HepG2 (cell line): ENCODE measurements at regions not wholly inside any gene's neighbourhood (a gene's known extent, or its start where the extent isn't known, plus 50 kb on each side); places are given as distances from the start of the nearest gene placed in this dataset.

ENCODE experiments used
- ATAC-seq: fragments of 200-7000 bp; cut with Tn5 transposase; 3 replicates; pipeline ENCODE4 v1.9.1; 2020; ENCODE audit warnings: mild to moderate bottlenecking, moderate library complexity
- BruUV-seq: library from RNA; stranded (reverse); fragments of 400-500 nt; replicated peaks from 2 replicates; lab custom pipeline; 2021; lab: Mats Ljungman, UMichigan
- CTCF ChIA-PET: fragments of 300-600 bp; formaldehyde crosslinking; extraction: SDS; loops from one replicate; lab custom pipeline; 2021; ENCODE audit warnings: low total read pairs, inconsistent platforms, low intra/inter-chr PET ratio; lab: Yijun Ruan, JAX
- POLR2A ChIA-PET: fragments of 350-600 bp; sonication (Branson Sonifier 250); formaldehyde crosslinking; loops from one replicate; lab custom pipeline; 2020; ENCODE audit warnings: antibody characterized with exemption, inconsistent platforms; lab: Yijun Ruan, JAX
- DNase-seq: peaks from one replicate; pipeline ENCODE4 v3.0.0-alpha.2; 2015; ENCODE audit warnings: low spot score
- FAIRE-seq: peaks from 3 replicates; lab custom pipeline; 2011; peaks lifted over from hg19 to GRCh38; lab: Jason Lieb, UNC
- H2AFZ ChIP-seq: one replicate; pipeline ENCODE4 v1.6.1; 2011; ENCODE audit warnings: low read length, inconsistent platforms
- H3K27ac ChIP-seq: fragments of 300-600 bp; 3 replicates; pipeline ENCODE4 v1.8.0; 2011; ENCODE audit warnings: mixed run types, mild to moderate bottlenecking, mixed read lengths, low read length, inconsistent platforms; ENCODE audit not compliant: insufficient read depth; ENCODE audit errors: extremely low read length
- H3K27me3 ChIP-seq, 2 experiments: fragments of 200-600 bp in 1 of 2; 2 replicates in 1 of 2; 3 replicates in 1 of 2; pipeline versions ENCODE4 v1.6.0 to v1.8.0; 2011; ENCODE audit warnings: low read length in 2 of 2, mild to moderate bottlenecking in 2 of 2, moderate library complexity in 2 of 2, inconsistent platforms in 1 of 2; ENCODE audit not compliant: insufficient read depth in 2 of 2, control insufficient read depth in 1 of 2
- H3K36me3 ChIP-seq, 2 experiments: fragments of 200-600 bp in 1 of 2; replicated peaks in 1 of 2; 2 replicates in 1 of 2; 3 replicates in 1 of 2; pipeline versions ENCODE4 v1.5.1 to v1.8.0; 2011; ENCODE audit warnings: low read length in 2 of 2, inconsistent platforms in 1 of 2; ENCODE audit not compliant: insufficient read depth in 2 of 2, control insufficient read depth in 1 of 2
- H3K4me1 ChIP-seq: 2 replicates; pipeline ENCODE4 v1.5.1; 2012; ENCODE audit warnings: low read length, inconsistent platforms; ENCODE audit not compliant: insufficient read depth
- H3K4me2 ChIP-seq: 2 replicates; pipeline ENCODE4 v1.6.0; 2011; ENCODE audit warnings: low read depth, low read length, inconsistent platforms
- H3K4me3 ChIP-seq, 3 experiments: fragments of 200-600 bp in 1 of 3; sonication (generic), shearing (Covaris generic) in 1 of 3; replicated peaks in 1 of 3; 2 replicates each; pipeline ENCODE4 v1.5.1; 2011 to 2016; ENCODE audit warnings: low read length in 3 of 3, inconsistent platforms in 2 of 3, low read depth in 2 of 3, mild to moderate bottlenecking in 2 of 3, control low read depth in 1 of 3, mixed read lengths in 1 of 3; ENCODE audit not compliant: insufficient read depth in 1 of 3
- H3K79me2 ChIP-seq: one replicate; pipeline ENCODE4 v1.6.1; 2011; ENCODE audit warnings: low read length, inconsistent platforms; ENCODE audit not compliant: insufficient read depth
- H3K9ac ChIP-seq: 2 replicates; pipeline ENCODE4 v1.6.0; 2011; ENCODE audit warnings: mild to moderate bottlenecking, low read depth, low read length, inconsistent platforms; ENCODE audit not compliant: insufficient read depth
- H3K9me3 ChIP-seq: 2 replicates; pipeline ENCODE4 v1.5.1; 2012; ENCODE audit warnings: mild to moderate bottlenecking, low read length
- H4K20me1 ChIP-seq: 2 replicates; pipeline ENCODE4 v1.6.0; 2011; ENCODE audit warnings: inconsistent platforms, mild to moderate bottlenecking, low read length, moderate library complexity; ENCODE audit not compliant: insufficient read depth
- AHDC1 ChIP-seq: sonication (generic); formaldehyde crosslinking; IDR thresholded peaks from 2 replicates; pipeline ENCODE4 v1.5.1; 2020; ENCODE audit warnings: mild to moderate bottlenecking, missing genetic modification reagents, borderline replicate concordance
- ARID2 ChIP-seq: sonication (generic); formaldehyde crosslinking; IDR thresholded peaks from 2 replicates; pipeline ENCODE4 v1.8.1; 2022; ENCODE audit warnings: mild to moderate bottlenecking, missing genetic modification reagents, borderline replicate concordance
- ATAD3A ChIP-seq: sonication (generic); formaldehyde crosslinking; IDR thresholded peaks from 2 replicates; pipeline ENCODE4 v1.4.0; 2020; ENCODE audit warnings: missing genetic modification reagents
- IRX3 ChIP-seq: sonication (generic); formaldehyde crosslinking; IDR thresholded peaks from 2 replicates; pipeline ENCODE4 v1.8.1; 2023; ENCODE audit warnings: mild to moderate bottlenecking, low read depth, missing genetic modification reagents, borderline replicate concordance
- KDM6A ChIP-seq: IDR thresholded peaks from 2 replicates; pipeline ENCODE4 v1.6.1; 2016; ENCODE audit warnings: low read depth
- NFE2L2 ChIP-seq: fragments of 150-350 bp; IDR thresholded peaks from 2 replicates; pipeline ENCODE4 v1.6.1; 2014; ENCODE audit warnings: low read length
- POLR2AphosphoS2 ChIP-seq: IDR thresholded peaks from 2 replicates; pipeline ENCODE4 v1.6.1; 2011; ENCODE audit warnings: low read depth, low read length, improper control_type of control experiment
- RBAK ChIP-seq: sonication (generic); formaldehyde crosslinking; IDR thresholded peaks from 2 replicates; pipeline ENCODE4 v1.5.1; 2020; ENCODE audit warnings: mild to moderate bottlenecking, missing genetic modification reagents
- ZBTB10 ChIP-seq: sonication (generic); formaldehyde crosslinking; IDR thresholded peaks from 2 replicates; pipeline ENCODE4 v1.4.0; 2020; ENCODE audit warnings: missing genetic modification reagents, borderline replicate concordance
- ZFP91 ChIP-seq: sonication (generic); formaldehyde crosslinking; IDR thresholded peaks from 2 replicates; pipeline ENCODE4 v1.9.0; 2022; ENCODE audit warnings: missing genetic modification reagents, mild to moderate bottlenecking, borderline replicate concordance
- ZNF317 ChIP-seq: sonication (generic); formaldehyde crosslinking; IDR thresholded peaks from 2 replicates; pipeline ENCODE4 v1.5.0; 2020; ENCODE audit warnings: mild to moderate bottlenecking, missing genetic modification reagents
- ZNF644 ChIP-seq: IDR thresholded peaks from 2 replicates; pipeline ENCODE4 v1.6.1; 2016; ENCODE audit warnings: low read depth
- WGBS: methylation state at CpG from one replicate; pipeline ENCODE4 v1.1.6; 2017; ENCODE audit warnings: low lambda C conversion rate; 5-methylcytosine and 5-hydroxymethylcytosine counted together
- in situ Hi-C: cut with HindIII; loops from 2 replicates; pipeline ENCODE4 v1.10.0; 2017; ENCODE audit warnings: low pct_unique_long_range_greater_than_20kb; ENCODE audit not compliant: extremely low pct_ligation_motif_present
- intact Hi-C: fragments of 100-400 bp; cut with micrococcal nuclease; formaldehyde crosslinking; loops from one replicate; pipeline ENCODE4 v1.10.0; 2022; ENCODE audit not compliant: unreplicated experiment

DNA sequence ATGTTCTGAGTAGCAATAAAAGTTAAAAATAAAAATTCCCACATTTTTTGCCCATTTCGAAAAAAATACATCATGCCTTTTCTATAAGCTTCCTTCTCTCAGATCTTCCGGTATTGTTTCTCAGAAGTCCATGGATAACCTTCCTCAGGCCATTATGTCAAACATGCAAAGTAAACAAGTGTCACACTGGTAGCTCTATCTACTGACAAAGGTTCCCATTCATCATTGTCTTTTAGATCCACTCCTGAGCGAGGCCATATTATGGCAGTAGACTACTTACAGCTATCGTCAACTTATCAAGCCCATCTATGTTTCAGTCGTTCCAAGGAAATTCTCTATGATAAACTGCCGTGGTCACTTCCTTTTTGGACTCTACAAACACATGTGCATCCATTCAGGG lies 1068.2 kb downstream of the GLUD2 start:
- in situ Hi-C loops (no loop called here), intact Hi-C loops (no loop called here)
- H3K9me3 ChIP-seq: no peaks in the 10 kb centered on the region
- ChIA-PET POLR2A (no interaction called here), CTCF (no interaction called here)
- no peaks in the 10 kb centered on the region for H3K79me2 ChIP-seq
- H3K4me1 ChIP-seq: no peaks in the 10 kb centered on the region
- DNase-seq (peak; percentile 32), FAIRE-seq (peak; percentile 43), ATAC-seq (peak; percentile 54)
- H2AFZ ChIP-seq: no peak overlapping the region
- H3K4me3 ChIP-seq: no peak overlapping the region
- H4K20me1 ChIP-seq: no peaks in the 10 kb centered on the region
- H3K36me3 ChIP-seq: no peaks in the 10 kb centered on the region
- no peak overlapping the region for H3K4me2 ChIP-seq
- H3K27ac ChIP-seq: no peak overlapping the region
- no peaks in the 10 kb centered on the region for H3K27me3 ChIP-seq
- BruUV-seq: no TSS peak
- H3K9ac ChIP-seq: no peak overlapping the region
- 1% methylated on average over 4 of the region's 6 CpGs for WGBS
- no peak for TF ChIP-seq IRX3
- no peak for TF ChIP-seq POLR2AphosphoS2
- no peak for TF ChIP-seq ZBTB10 (CRISPR knock-in tag)
- no peak for TF ChIP-seq AHDC1 (CRISPR knock-in tag)
- no peak for TF ChIP-seq KDM6A (CRISPR knock-in tag)
- no peak for TF ChIP-seq ATAD3A (CRISPR knock-in tag)
- TF ChIP-seq ZNF644: peak; percentile 46; the same call in 1 of the 2 replicates
- TF ChIP-seq ZFP91 (CRISPR knock-in tag): no peak
- TF ChIP-seq NFE2L2: no peak
- no peak for TF ChIP-seq RBAK (CRISPR knock-in tag)
- no peak for TF ChIP-seq ZNF317 (CRISPR knock-in tag)
- no peak for TF ChIP-seq ARID2 (CRISPR knock-in tag)
